NCI-H128 (cell line): ENCODE measurements at regions not wholly inside any gene's neighbourhood (a gene's known extent, or its start where the extent isn't known, plus 50 kb on each side); places are given as distances from the start of the nearest gene placed in this dataset.
"Not testable (repeated sequence)": the region's sequence is repeated elsewhere in the genome, so short reads cannot be mapped to it uniquely, and the experiment has no call there.

Experiments used
- DNase-seq: peaks from one replicate; lab custom pipeline; 2025; ENCODE audit not compliant: unreplicated experiment; lab: John Stamatoyannopoulos, UW

- DNase-seq: no peak
Observed at GRCh38 chr2:430291-431040, 142.6 kb upstream of the ALKAL2 start.

GRCh38 chr2:429575-430254, 141.8 kb upstream of the ALKAL2 start:
- no peak for DNase-seq

- DNase-seq: no peak
Observed at GRCh38 chr2:429142-429541, 141.3 kb upstream of the ALKAL2 start.

- no peak for DNase-seq
Observed at GRCh38 chr2:428591-428990, 140.7 kb upstream of the ALKAL2 start.

- not testable (repeated sequence) for DNase-seq
Observed at GRCh38 chr2:426696-427095, 138.8 kb upstream of the ALKAL2 start.

GRCh38 chr2:425947-426346, 138.1 kb upstream of the ALKAL2 start:
- no peak for DNase-seq

- DNase-seq: no peak
Observed at GRCh38 chr2:425243-425642, 137.4 kb upstream of the ALKAL2 start.

- no peak for DNase-seq
Observed at GRCh38 chr2:424306-425171, 136.6 kb upstream of the ALKAL2 start.

GRCh38 chr2:423479-423878, 135.6 kb upstream of the ALKAL2 start:
- DNase-seq: no peak

- DNase-seq: no peak
Observed at GRCh38 chr2:422676-423435, 135.0 kb upstream of the ALKAL2 start.

GRCh38 chr2:421406-421805, 133.5 kb upstream of the ALKAL2 start:
- no peak for DNase-seq

GRCh38 chr2:419687-420317, 131.9 kb upstream of the ALKAL2 start:
- no peak for DNase-seq

GRCh38 chr2:417662-418061, 129.8 kb upstream of the ALKAL2 start:
- DNase-seq: no peak

- no peak for DNase-seq
Observed at GRCh38 chr2:417006-417405, 129.1 kb upstream of the ALKAL2 start.

GRCh38 chr2:415986-416610, 128.2 kb upstream of the ALKAL2 start:
- no peak for DNase-seq

GRCh38 chr2:409523-409922, 121.6 kb upstream of the ALKAL2 start:
- DNase-seq: no peak

GRCh38 chr2:407630-408029, 119.7 kb upstream of the ALKAL2 start:
- no peak for DNase-seq

GRCh38 chr2:406876-407275, 119.0 kb upstream of the ALKAL2 start:
- DNase-seq: no peak

GRCh38 chr2:406231-406630, 118.3 kb upstream of the ALKAL2 start:
- DNase-seq: no peak

GRCh38 chr2:404581-404980, 116.7 kb upstream of the ALKAL2 start:
- DNase-seq: no peak
